HUES6 (cell line): ENCODE measurements at regions not wholly inside any gene's neighbourhood (a gene's known extent, or its start where the extent isn't known, plus 50 kb on each side); places are given as distances from the start of the nearest gene placed in this dataset.

ENCODE experiments used
- H3K27ac ChIP-seq: 2 replicates; pipeline ENCODE4 v1.7.0; 2013; ENCODE audit warnings: low read depth, mild to moderate bottlenecking, low read length, inconsistent platforms
- H3K27me3 ChIP-seq: 2 replicates; pipeline ENCODE4 v1.6.1; 2013; ENCODE audit warnings: low read length; ENCODE audit not compliant: control insufficient read depth, insufficient read depth
- H3K36me3 ChIP-seq: 2 replicates; pipeline ENCODE4 v1.6.1; 2013; ENCODE audit warnings: low read length; ENCODE audit not compliant: control insufficient read depth, insufficient read depth
- H3K4me1 ChIP-seq: 2 replicates; pipeline ENCODE4 v1.6.1; 2013; ENCODE audit warnings: low read length; ENCODE audit not compliant: control insufficient read depth, insufficient read depth
- H3K4me3 ChIP-seq: 2 replicates; pipeline ENCODE4 v1.5.1; 2013; ENCODE audit warnings: low read depth, low read length
- H3K9ac ChIP-seq: one replicate; pipeline ENCODE4 v1.6.1; 2013; ENCODE audit warnings: mild to moderate bottlenecking, low read length
- H3K9me3 ChIP-seq: 2 replicates; pipeline ENCODE4 v1.6.1; 2013; ENCODE audit warnings: low read depth, low read length; ENCODE audit not compliant: control insufficient read depth, insufficient read depth

GRCh38 chr4:117664706-117665444 is 369.4 kb upstream of the NDST3 start:
- H3K9ac ChIP-seq = no peak overlapping the region
- no peaks in the 10 kb centered on the region for H3K27me3 ChIP-seq
- no peaks in the 10 kb centered on the region for H3K4me1 ChIP-seq
- no peaks in the 10 kb centered on the region for H3K9me3 ChIP-seq
- H3K36me3 ChIP-seq = no peaks in the 10 kb centered on the region
- H3K4me3 ChIP-seq = no peak overlapping the region
- H3K27ac ChIP-seq = no peak overlapping the region

GRCh38 chr4:117676153-117676552 is 358.1 kb upstream of the NDST3 start:
- no peaks in the 10 kb centered on the region for H3K27me3 ChIP-seq
- no peak overlapping the region for H3K4me3 ChIP-seq
- H3K36me3 ChIP-seq = no peaks in the 10 kb centered on the region
- peaks cover 7% of the 10 kb centered on the region; the same call in 1 of the 2 replicates for H3K9me3 ChIP-seq
- H3K9ac ChIP-seq = no peak overlapping the region
- H3K4me1 ChIP-seq = no peaks in the 10 kb centered on the region; the same call in 1 of the 2 replicates
- H3K27ac ChIP-seq = no peak overlapping the region

GRCh38 chr4:117678861-117679260 is 355.4 kb upstream of the NDST3 start:
- Histone ChIP-seq H3K9ac (no peak overlapping the region), H3K27me3 (no peaks in the 10 kb centered on the region), H3K27ac (no peak overlapping the region), H3K36me3 (no peaks in the 10 kb centered on the region), H3K4me1 (no peaks in the 10 kb centered on the region; the same call in 1 of the 2 replicates), H3K9me3 (peaks cover 7% of the 10 kb centered on the region; the same call in 1 of the 2 replicates), H3K4me3 (no peak overlapping the region)

GRCh38 chr4:117691572-117692351 is 342.5 kb upstream of the NDST3 start:
- no peaks in the 10 kb centered on the region for H3K27me3 ChIP-seq
- H3K9ac ChIP-seq = no peak overlapping the region
- H3K4me1 ChIP-seq = no peaks in the 10 kb centered on the region; the same call in 1 of the 2 replicates
- H3K36me3 ChIP-seq = no peaks in the 10 kb centered on the region
- H3K4me3 ChIP-seq = no peak overlapping the region
- no peak overlapping the region for H3K27ac ChIP-seq
- H3K9me3 ChIP-seq = no peaks in the 10 kb centered on the region

GRCh38 chr4:117692538-117692937 is 341.7 kb upstream of the NDST3 start:
- H3K9ac ChIP-seq = no peak overlapping the region
- H3K27me3 ChIP-seq = no peaks in the 10 kb centered on the region
- no peaks in the 10 kb centered on the region for H3K9me3 ChIP-seq
- no peaks in the 10 kb centered on the region; the same call in 1 of the 2 replicates for H3K4me1 ChIP-seq
- H3K27ac ChIP-seq = no peak overlapping the region
- H3K36me3 ChIP-seq = no peaks in the 10 kb centered on the region
- H3K4me3 ChIP-seq = no peak overlapping the region

- H3K27me3 ChIP-seq = no peaks in the 10 kb centered on the region
- no peaks in the 10 kb centered on the region for H3K4me1 ChIP-seq
- no peak overlapping the region for H3K9ac ChIP-seq
- H3K36me3 ChIP-seq = no peaks in the 10 kb centered on the region
- H3K9me3 ChIP-seq = no peaks in the 10 kb centered on the region
- H3K4me3 ChIP-seq = no peak overlapping the region
- H3K27ac ChIP-seq = no peak overlapping the region
Observed at GRCh38 chr4:117699595-117699994, 334.7 kb upstream of the NDST3 start.

GRCh38 chr4:117700111-117700892 is 334.0 kb upstream of the NDST3 start:
- Histone ChIP-seq H3K27ac (no peak overlapping the region), H3K9ac (no peak overlapping the region), H3K4me3 (no peak overlapping the region), H3K27me3 (no peaks in the 10 kb centered on the region), H3K9me3 (no peaks in the 10 kb centered on the region), H3K4me1 (no peaks in the 10 kb centered on the region), H3K36me3 (no peaks in the 10 kb centered on the region)

GRCh38 chr4:117702353-117702752 is 331.9 kb upstream of the NDST3 start:
- no peak overlapping the region for H3K9ac ChIP-seq
- no peaks in the 10 kb centered on the region for H3K4me1 ChIP-seq
- no peaks in the 10 kb centered on the region; the same call in 1 of the 2 replicates for H3K9me3 ChIP-seq
- H3K36me3 ChIP-seq = no peaks in the 10 kb centered on the region
- no peaks in the 10 kb centered on the region for H3K27me3 ChIP-seq
- H3K27ac ChIP-seq = no peak overlapping the region
- H3K4me3 ChIP-seq = no peak overlapping the region

GRCh38 chr4:117704721-117705120 is 329.6 kb upstream of the NDST3 start:
- Histone ChIP-seq H3K36me3 (no peaks in the 10 kb centered on the region), H3K27ac (no peak overlapping the region), H3K4me1 (no peaks in the 10 kb centered on the region), H3K27me3 (no peaks in the 10 kb centered on the region), H3K9me3 (peaks cover 3% of the 10 kb centered on the region; the same call in 1 of the 2 replicates), H3K4me3 (no peak overlapping the region), H3K9ac (no peak overlapping the region)

- Histone ChIP-seq H3K9me3 (no peaks in the 10 kb centered on the region), H3K27me3 (no peaks in the 10 kb centered on the region), H3K27ac (no peak overlapping the region), H3K9ac (no peak overlapping the region), H3K4me1 (no peaks in the 10 kb centered on the region), H3K36me3 (no peaks in the 10 kb centered on the region), H3K4me3 (no peak overlapping the region)
Observed at GRCh38 chr4:117740736-117741135, 293.6 kb upstream of the NDST3 start.
